Adrenal gland (tissue), 5 donors: ENCODE measurements at regions not wholly inside any gene's neighbourhood (a gene's known extent, or its start where the extent isn't known, plus 50 kb on each side); places are given as distances from the start of the nearest gene placed in this dataset.

Experiments used
- POLR2A ChIP-seq, 2 donors: fragments of 450-650 bp; IDR thresholded peaks; one replicate each; pipeline ENCODE4 v1.6.1; 2017; ENCODE audit warnings: antibody characterized with exemption in 2 of 2, mild to moderate bottlenecking in 2 of 2, moderate library complexity in 1 of 2
- TF ChIP-seq, protein P1 (sequence below), 6 experiments: fragments of 450-650 bp in 4 of 6; fragments of 200-600 bp in 2 of 6; sonication (generic) in 1 of 6; IDR thresholded peaks; 1 replicate in 5 of 6; 2 replicates in 1 of 6; pipeline versions ENCODE4 v1.5.1 to v1.8.0; 2016 to 2021; ENCODE audit warnings: antibody characterized with exemption in 6 of 6, mild to moderate bottlenecking in 2 of 6, moderate library complexity in 1 of 6
- donor health status: DM: no; HTN: no; CAD: no.

DNA sequence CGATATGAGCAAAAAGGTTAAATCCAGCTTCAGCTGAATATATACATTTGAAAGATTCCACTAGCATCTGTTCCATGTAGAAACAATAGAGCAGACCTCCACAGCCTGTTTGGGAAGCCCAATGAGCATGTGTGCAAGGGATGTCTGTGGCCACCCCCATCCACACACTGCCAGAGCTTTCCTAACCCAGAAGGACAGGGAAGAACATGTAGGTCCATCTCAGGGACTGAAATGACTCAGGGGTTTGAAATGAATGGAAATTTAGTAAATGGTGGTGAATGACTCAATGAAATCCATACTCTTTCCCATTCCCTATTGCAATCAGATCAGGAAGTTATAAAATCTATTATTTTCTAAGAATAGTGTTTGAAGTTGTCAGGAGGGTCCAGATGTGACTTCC, 397.2 kb downstream of the DUSP10 start:
- TF ChIP-seq, protein P1, sequence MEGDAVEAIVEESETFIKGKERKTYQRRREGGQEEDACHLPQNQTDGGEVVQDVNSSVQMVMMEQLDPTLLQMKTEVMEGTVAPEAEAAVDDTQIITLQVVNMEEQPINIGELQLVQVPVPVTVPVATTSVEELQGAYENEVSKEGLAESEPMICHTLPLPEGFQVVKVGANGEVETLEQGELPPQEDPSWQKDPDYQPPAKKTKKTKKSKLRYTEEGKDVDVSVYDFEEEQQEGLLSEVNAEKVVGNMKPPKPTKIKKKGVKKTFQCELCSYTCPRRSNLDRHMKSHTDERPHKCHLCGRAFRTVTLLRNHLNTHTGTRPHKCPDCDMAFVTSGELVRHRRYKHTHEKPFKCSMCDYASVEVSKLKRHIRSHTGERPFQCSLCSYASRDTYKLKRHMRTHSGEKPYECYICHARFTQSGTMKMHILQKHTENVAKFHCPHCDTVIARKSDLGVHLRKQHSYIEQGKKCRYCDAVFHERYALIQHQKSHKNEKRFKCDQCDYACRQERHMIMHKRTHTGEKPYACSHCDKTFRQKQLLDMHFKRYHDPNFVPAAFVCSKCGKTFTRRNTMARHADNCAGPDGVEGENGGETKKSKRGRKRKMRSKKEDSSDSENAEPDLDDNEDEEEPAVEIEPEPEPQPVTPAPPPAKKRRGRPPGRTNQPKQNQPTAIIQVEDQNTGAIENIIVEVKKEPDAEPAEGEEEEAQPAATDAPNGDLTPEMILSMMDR (IDR thresholded peaks at IDR 0.05), result no peak
- TF ChIP-seq POLR2A (IDR thresholded peaks at IDR 0.05), result no peak
